ENCODE measurements at regions not wholly inside any gene's neighbourhood (a gene's known extent, or its start where the extent isn't known, plus 50 kb on each side); places are given as distances from the start of the nearest gene placed in this dataset.

GRCh38 chr6:28589234-28589956, 63.7 kb downstream of the GPX5 start:
- no peaks in the 10 kb centered on the region for H3K36me3 ChIP-seq
- no peak overlapping the region for H3K4me3 ChIP-seq (ENCODE audit: low read depth, low read length)
- no peak for TF ChIP-seq CTCF (IDR thresholded peaks at IDR 0.05; ENCODE audit: low read depth, low read length)
- DNase-seq = no peak
- H3K27me3 ChIP-seq (ENCODE audit: insufficient read depth, low read depth, severe bottlenecking) = no peaks in the 10 kb centered on the region
- H3K9me3 ChIP-seq (ENCODE audit: severe bottlenecking) = no peaks in the 10 kb centered on the region
- no peak overlapping the region for H3K27ac ChIP-seq

- TF ChIP-seq CTCF (IDR thresholded peaks at IDR 0.05; ENCODE audit: low read depth, low read length) = no peak
- Histone ChIP-seq H3K9me3 (ENCODE audit: severe bottlenecking) (no peaks in the 10 kb centered on the region), H3K4me3 (ENCODE audit: low read depth, low read length) (no peak overlapping the region), H3K27me3 (ENCODE audit: insufficient read depth, low read depth, severe bottlenecking) (no peaks in the 10 kb centered on the region), H3K27ac (no peak overlapping the region), H3K36me3 (no peaks in the 10 kb centered on the region)
- DNase-seq = no peak
These were observed 64.3 kb downstream of the GPX5 start for GRCh38 chr6:28589957-28590349.

DNA sequence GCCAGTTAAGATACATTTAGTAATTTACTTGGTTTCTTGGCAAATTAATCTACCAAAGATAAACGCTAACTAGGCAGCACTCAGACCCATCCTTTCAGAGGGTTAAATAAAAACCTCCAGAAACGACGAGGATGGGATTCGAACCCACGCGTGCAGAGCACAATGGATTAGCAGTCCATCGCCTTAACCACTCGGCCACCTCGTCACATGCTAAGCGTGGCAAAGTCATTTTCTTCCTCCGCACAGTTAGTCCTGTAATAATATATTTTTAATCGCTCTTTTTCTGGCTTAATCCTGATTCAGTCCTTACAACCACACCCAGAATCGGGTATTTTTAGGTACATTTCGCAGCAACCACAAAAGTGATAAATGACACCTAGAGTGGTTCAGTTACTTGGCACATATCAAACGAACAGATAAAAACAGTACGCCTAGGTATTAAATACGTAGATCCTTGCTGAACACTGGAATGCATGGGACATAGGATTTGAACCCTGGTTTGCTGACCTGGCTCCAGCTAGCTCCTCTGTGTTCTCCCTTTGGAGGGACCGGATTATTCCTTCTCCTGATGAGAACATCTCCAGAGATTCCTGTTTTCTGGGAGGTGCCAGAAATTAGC, 71.6 kb downstream of the GPX5 start:
- DNase-seq = no peak
- no peaks in the 10 kb centered on the region for H3K27me3 ChIP-seq (ENCODE audit: insufficient read depth, low read depth, severe bottlenecking)
- peaks cover 6% of the 10 kb centered on the region for H3K9me3 ChIP-seq (ENCODE audit: severe bottlenecking)
- H3K36me3 ChIP-seq = no peaks in the 10 kb centered on the region
- TF ChIP-seq CTCF (IDR thresholded peaks at IDR 0.05; ENCODE audit: low read depth, low read length) = no peak
- no peak overlapping the region for H3K4me3 ChIP-seq (ENCODE audit: low read depth, low read length)
- no peak overlapping the region for H3K27ac ChIP-seq

DNA sequence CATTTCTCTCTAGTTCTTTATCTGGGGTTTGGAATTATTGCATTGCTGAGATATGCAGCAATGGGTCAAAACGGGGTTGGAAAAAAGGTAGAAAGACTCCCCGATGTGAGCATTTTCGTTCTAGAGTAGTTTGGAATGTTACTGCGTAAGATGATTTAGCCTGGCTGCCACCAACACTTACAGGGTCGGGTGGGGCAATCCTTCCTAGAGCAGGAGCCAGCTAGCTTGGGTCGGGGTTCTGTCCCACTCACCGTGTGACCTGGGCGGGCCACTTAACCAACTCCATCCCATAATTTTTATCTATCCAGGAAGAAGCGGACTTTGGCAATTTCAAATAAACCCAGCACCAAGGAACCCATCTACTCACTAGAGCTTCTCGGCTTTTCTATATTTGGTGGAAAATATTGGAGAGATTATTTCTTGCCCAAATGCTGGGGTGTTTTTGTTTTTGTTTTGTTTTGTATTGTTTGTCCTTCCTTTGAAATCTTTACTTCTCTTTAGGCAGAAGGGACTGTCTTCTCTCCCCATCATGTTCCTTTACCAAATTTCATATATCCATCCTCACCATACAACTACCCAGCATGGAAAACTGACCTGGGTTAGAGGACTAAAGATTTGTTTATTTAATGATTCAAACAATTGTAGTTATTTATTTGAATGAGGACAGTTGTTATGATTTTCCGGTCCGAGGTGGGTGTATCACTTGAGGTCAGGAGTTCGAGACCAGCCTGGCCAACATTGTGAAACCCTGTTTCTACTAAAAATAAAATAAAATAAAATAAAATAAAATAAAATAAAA, 72.4 kb downstream of the GPX5 start:
- Histone ChIP-seq H3K27ac (no peak overlapping the region), H3K27me3 (ENCODE audit: insufficient read depth, low read depth, severe bottlenecking) (no peaks in the 10 kb centered on the region), H3K9me3 (ENCODE audit: severe bottlenecking) (peaks cover 6% of the 10 kb centered on the region), H3K4me3 (ENCODE audit: low read depth, low read length) (no peak overlapping the region), H3K36me3 (no peaks in the 10 kb centered on the region)
- no peak for DNase-seq
- no peak for TF ChIP-seq CTCF (IDR thresholded peaks at IDR 0.05; ENCODE audit: low read depth, low read length)

GRCh38 chr6:28598757-28599686, 73.3 kb downstream of the GPX5 start:
- Histone ChIP-seq H3K27me3 (ENCODE audit: insufficient read depth, low read depth, severe bottlenecking) (no peaks in the 10 kb centered on the region), H3K4me3 (ENCODE audit: low read depth, low read length) (no peak overlapping the region), H3K9me3 (ENCODE audit: severe bottlenecking) (peaks cover 6% of the 10 kb centered on the region), H3K36me3 (no peaks in the 10 kb centered on the region), H3K27ac (no peak overlapping the region)
- TF ChIP-seq CTCF (IDR thresholded peaks at IDR 0.05; ENCODE audit: low read depth, low read length) = no peak
- DNase-seq = no peak
